ENCODE measurements at regions not wholly inside any gene's neighbourhood (a gene's known extent, or its start where the extent isn't known, plus 50 kb on each side); places are given as distances from the start of the nearest gene placed in this dataset.

DNA sequence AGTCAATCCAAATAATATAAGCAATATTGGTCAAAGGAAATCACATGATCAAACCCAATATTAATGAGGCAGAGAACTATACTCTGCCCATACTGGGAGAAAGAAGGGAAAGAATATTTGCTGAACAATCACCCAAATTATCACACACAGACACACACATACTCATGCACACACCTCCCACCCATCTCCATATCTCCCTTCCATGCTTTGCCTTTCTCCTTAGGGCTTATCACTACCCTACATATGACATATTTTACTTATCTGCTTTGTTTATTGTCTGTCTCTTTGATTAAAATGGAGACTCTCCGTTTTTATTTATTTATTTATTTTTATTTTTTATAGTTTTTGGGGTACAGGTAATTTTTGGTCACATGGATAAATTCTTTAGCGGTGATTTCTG is 112.9 kb upstream of the NHS start:
- TF ChIP-seq, protein P1, sequence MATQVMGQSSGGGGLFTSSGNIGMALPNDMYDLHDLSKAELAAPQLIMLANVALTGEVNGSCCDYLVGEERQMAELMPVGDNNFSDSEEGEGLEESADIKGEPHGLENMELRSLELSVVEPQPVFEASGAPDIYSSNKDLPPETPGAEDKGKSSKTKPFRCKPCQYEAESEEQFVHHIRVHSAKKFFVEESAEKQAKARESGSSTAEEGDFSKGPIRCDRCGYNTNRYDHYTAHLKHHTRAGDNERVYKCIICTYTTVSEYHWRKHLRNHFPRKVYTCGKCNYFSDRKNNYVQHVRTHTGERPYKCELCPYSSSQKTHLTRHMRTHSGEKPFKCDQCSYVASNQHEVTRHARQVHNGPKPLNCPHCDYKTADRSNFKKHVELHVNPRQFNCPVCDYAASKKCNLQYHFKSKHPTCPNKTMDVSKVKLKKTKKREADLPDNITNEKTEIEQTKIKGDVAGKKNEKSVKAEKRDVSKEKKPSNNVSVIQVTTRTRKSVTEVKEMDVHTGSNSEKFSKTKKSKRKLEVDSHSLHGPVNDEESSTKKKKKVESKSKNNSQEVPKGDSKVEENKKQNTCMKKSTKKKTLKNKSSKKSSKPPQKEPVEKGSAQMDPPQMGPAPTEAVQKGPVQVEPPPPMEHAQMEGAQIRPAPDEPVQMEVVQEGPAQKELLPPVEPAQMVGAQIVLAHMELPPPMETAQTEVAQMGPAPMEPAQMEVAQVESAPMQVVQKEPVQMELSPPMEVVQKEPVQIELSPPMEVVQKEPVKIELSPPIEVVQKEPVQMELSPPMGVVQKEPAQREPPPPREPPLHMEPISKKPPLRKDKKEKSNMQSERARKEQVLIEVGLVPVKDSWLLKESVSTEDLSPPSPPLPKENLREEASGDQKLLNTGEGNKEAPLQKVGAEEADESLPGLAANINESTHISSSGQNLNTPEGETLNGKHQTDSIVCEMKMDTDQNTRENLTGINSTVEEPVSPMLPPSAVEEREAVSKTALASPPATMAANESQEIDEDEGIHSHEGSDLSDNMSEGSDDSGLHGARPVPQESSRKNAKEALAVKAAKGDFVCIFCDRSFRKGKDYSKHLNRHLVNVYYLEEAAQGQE (IDR thresholded peaks at IDR 0.05; ENCODE audit: insufficient read depth in 1 of 2, low read depth in 2 of 2, low read length in 1 of 2), result no peak
- TF ChIP-seq, protein P2, sequence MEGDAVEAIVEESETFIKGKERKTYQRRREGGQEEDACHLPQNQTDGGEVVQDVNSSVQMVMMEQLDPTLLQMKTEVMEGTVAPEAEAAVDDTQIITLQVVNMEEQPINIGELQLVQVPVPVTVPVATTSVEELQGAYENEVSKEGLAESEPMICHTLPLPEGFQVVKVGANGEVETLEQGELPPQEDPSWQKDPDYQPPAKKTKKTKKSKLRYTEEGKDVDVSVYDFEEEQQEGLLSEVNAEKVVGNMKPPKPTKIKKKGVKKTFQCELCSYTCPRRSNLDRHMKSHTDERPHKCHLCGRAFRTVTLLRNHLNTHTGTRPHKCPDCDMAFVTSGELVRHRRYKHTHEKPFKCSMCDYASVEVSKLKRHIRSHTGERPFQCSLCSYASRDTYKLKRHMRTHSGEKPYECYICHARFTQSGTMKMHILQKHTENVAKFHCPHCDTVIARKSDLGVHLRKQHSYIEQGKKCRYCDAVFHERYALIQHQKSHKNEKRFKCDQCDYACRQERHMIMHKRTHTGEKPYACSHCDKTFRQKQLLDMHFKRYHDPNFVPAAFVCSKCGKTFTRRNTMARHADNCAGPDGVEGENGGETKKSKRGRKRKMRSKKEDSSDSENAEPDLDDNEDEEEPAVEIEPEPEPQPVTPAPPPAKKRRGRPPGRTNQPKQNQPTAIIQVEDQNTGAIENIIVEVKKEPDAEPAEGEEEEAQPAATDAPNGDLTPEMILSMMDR (IDR thresholded peaks at IDR 0.05), result no peak
